PC-3 (cell line): ENCODE measurements at regions not wholly inside any gene's neighbourhood (a gene's known extent, or its start where the extent isn't known, plus 50 kb on each side); places are given as distances from the start of the nearest gene placed in this dataset.

Experiments used
- ATAC-seq: fragments of 200-7000 bp; cut with Tn5 transposase; 2 replicates; pipeline ENCODE4 v1.9.1; 2020; ENCODE audit warnings: mild to moderate bottlenecking, moderate library complexity
- BruUV-seq: library from RNA; stranded (reverse); fragments of 400-500 nt; replicated peaks from 2 replicates; lab custom pipeline; 2021; lab: Mats Ljungman, UMichigan
- CTCF ChIA-PET: fragments of 300-600 bp; sonication (Branson Sonifier 250); formaldehyde crosslinking; loops from one replicate; lab custom pipeline; 2022; ENCODE audit warnings: antibody characterized with exemption; lab: Charles Lee
- POLR2A ChIA-PET: fragments of 300-600 bp; sonication (Branson Sonifier 250); formaldehyde crosslinking; loops from one replicate; lab custom pipeline; 2022; ENCODE audit warnings: antibody characterized with exemption; ENCODE audit not compliant: unreplicated experiment; lab: Charles Lee
- DNase-seq: peaks from one replicate; pipeline ENCODE4 v3.0.0-alpha.2; 2015
- H2AFZ ChIP-seq: fragments of 300-600 bp; sonication (generic); 2 replicates; pipeline ENCODE4 v1.6.0; 2016; ENCODE audit warnings: antibody characterized with exemption, low read length
- H3F3A ChIP-seq: fragments of 300-600 bp; sonication (generic); one replicate; pipeline ENCODE4 v1.6.0; 2017; ENCODE audit warnings: antibody characterized with exemption, low read length, control low read depth, mild to moderate bottlenecking; ENCODE audit not compliant: unreplicated experiment
- H3K27ac ChIP-seq: fragments of 300-600 bp; sonication (generic); 2 replicates; pipeline ENCODE4 v1.5.1; 2016; ENCODE audit warnings: mild to moderate bottlenecking, low read length
- H3K27me3 ChIP-seq: fragments of 300-600 bp; sonication (generic); 2 replicates; pipeline ENCODE4 v1.6.1; 2016; ENCODE audit warnings: low read length, mixed read lengths
- H3K36me3 ChIP-seq: fragments of 300-600 bp; sonication (generic); 2 replicates; pipeline ENCODE4 v1.6.1; 2016; ENCODE audit warnings: low read depth, mixed run types, low read length, mixed read lengths
- H3K4me1 ChIP-seq: fragments of 300-600 bp; sonication (generic); 2 replicates; pipeline ENCODE4 v1.5.1; 2016; ENCODE audit warnings: low read length; ENCODE audit not compliant: insufficient read depth
- H3K4me2 ChIP-seq: fragments of 300-600 bp; sonication (generic); 2 replicates; pipeline ENCODE4 v1.6.0; 2016; ENCODE audit warnings: low read length
- H3K4me3 ChIP-seq: fragments of 300-600 bp; sonication (generic); 2 replicates; pipeline ENCODE4 v1.5.1; 2016; ENCODE audit warnings: mild to moderate bottlenecking, low read length, mixed read lengths
- H3K79me2 ChIP-seq: fragments of 300-600 bp; sonication (generic); 2 replicates; pipeline ENCODE4 v1.6.1; 2017; ENCODE audit warnings: low read length, mixed read lengths
- H3K9ac ChIP-seq: fragments of 300-600 bp; sonication (generic); 2 replicates; pipeline ENCODE4 v1.6.0; 2016; ENCODE audit warnings: mild to moderate bottlenecking, low read length
- H3K9me2 ChIP-seq: fragments of 300-600 bp; sonication (generic); replicated peaks from 2 replicates; pipeline ENCODE4 v1.6.1; 2016; ENCODE audit warnings: mixed run types, low read length, mixed read lengths
- H3K9me3 ChIP-seq: fragments of 300-600 bp; sonication (generic); 2 replicates; pipeline ENCODE4 v1.6.1; 2016; ENCODE audit warnings: low read length, mixed read lengths
- H4K20me1 ChIP-seq: fragments of 300-600 bp; sonication (generic); 2 replicates; pipeline ENCODE4 v1.6.1; 2016; ENCODE audit warnings: low read length, mixed read lengths
- CTCF ChIP-seq: fragments of 300-600 bp; sonication (generic); conservative IDR thresholded peaks from 2 replicates; pipeline ENCODE4 v1.5.1; 2017; ENCODE audit warnings: antibody characterized with exemption, low read depth, mild to moderate bottlenecking, low read length
- EZH2 ChIP-seq: fragments of 300-600 bp; sonication (generic); IDR thresholded peaks from one replicate; pipeline ENCODE4 v1.6.1; 2017; ENCODE audit warnings: antibody characterized with exemption, mild to moderate bottlenecking, low read length; ENCODE audit not compliant: unreplicated experiment
- EZH2phosphoT487 ChIP-seq: fragments of 300-600 bp; sonication (generic); IDR thresholded peaks from 2 replicates; pipeline ENCODE4 v1.6.1; 2018; ENCODE audit warnings: mild to moderate bottlenecking, antibody characterized with exemption, low read length, borderline replicate concordance
- intact Hi-C: fragments of 100-400 bp; cut with micrococcal nuclease; formaldehyde crosslinking; loops from 2 replicates; pipeline ENCODE4 v1.9.0; 2023

GRCh38 chr5:174339130-174339529, 293.6 kb downstream of the NSG2 start:
- H3K9me2 ChIP-seq = no peaks in the 10 kb centered on the region
- no peak overlapping the region for H3K9ac ChIP-seq
- no peaks in the 10 kb centered on the region for H3K79me2 ChIP-seq
- no peak overlapping the region for H3K4me3 ChIP-seq
- H3K27ac ChIP-seq = no peak overlapping the region
- no peak overlapping the region for H3K4me2 ChIP-seq
- no peaks in the 10 kb centered on the region for H4K20me1 ChIP-seq
- no peaks in the 10 kb centered on the region for H3K36me3 ChIP-seq
- H2AFZ ChIP-seq = no peak overlapping the region
- ChIA-PET CTCF (no interaction called here), POLR2A (no interaction called here)
- TF ChIP-seq EZH2 = no peak
- TF ChIP-seq CTCF = no peak
- no peak for TF ChIP-seq EZH2phosphoT487
- DNase-seq (no peak), ATAC-seq (no peak)
- peaks cover 11% of the 10 kb centered on the region; the same call in 1 of the 2 replicates for H3K27me3 ChIP-seq
- peaks cover 28% of the 10 kb centered on the region for H3K4me1 ChIP-seq
- H3K9me3 ChIP-seq = no peaks in the 10 kb centered on the region
- BruUV-seq = no TSS peak
- intact Hi-C loops = no loop called here
- no peaks in the 10 kb centered on the region for H3F3A ChIP-seq

GRCh38 chr5:174340226-174340625, 294.7 kb downstream of the NSG2 start:
- Histone ChIP-seq H3K4me3 (no peak overlapping the region), H3K27ac (no peak overlapping the region), H3K27me3 (peaks cover 13% of the 10 kb centered on the region), H3K36me3 (no peaks in the 10 kb centered on the region), H3K4me2 (no peak overlapping the region), H3F3A (no peaks in the 10 kb centered on the region), H3K79me2 (no peaks in the 10 kb centered on the region), H3K9ac (no peak overlapping the region), H2AFZ (no peak overlapping the region), H3K9me3 (no peaks in the 10 kb centered on the region), H3K9me2 (no peaks in the 10 kb centered on the region), H4K20me1 (no peaks in the 10 kb centered on the region), H3K4me1 (peaks cover 28% of the 10 kb centered on the region)
- POLR2A ChIA-PET = no interaction called here
- no peak for TF ChIP-seq EZH2
- TF ChIP-seq CTCF = no peak
- TF ChIP-seq EZH2phosphoT487 = no peak
- ATAC-seq (no peak), DNase-seq (no peak)
- intact Hi-C loops = no loop called here
- CTCF ChIA-PET = no interaction called here
- no TSS peak for BruUV-seq

- POLR2A ChIA-PET = no interaction called here
- H3K9me2 ChIP-seq = no peaks in the 10 kb centered on the region
- no TSS peak for BruUV-seq
- DNase-seq (no peak), ATAC-seq (no peak)
- no peaks in the 10 kb centered on the region for H3K36me3 ChIP-seq
- H3F3A ChIP-seq = no peaks in the 10 kb centered on the region
- no peaks in the 10 kb centered on the region for H3K79me2 ChIP-seq
- H3K9me3 ChIP-seq = no peaks in the 10 kb centered on the region
- no peak overlapping the region for H3K4me2 ChIP-seq
- peaks cover 8% of the 10 kb centered on the region; the same call in 1 of the 2 replicates for H3K4me1 ChIP-seq
- no peaks in the 10 kb centered on the region for H4K20me1 ChIP-seq
- no peak overlapping the region for H3K4me3 ChIP-seq
- no peak overlapping the region for H2AFZ ChIP-seq
- no peak for TF ChIP-seq CTCF
- no peak for TF ChIP-seq EZH2
- no peak for TF ChIP-seq EZH2phosphoT487
- CTCF ChIA-PET = no interaction called here
- intact Hi-C loops = no loop called here
- no peak overlapping the region for H3K27ac ChIP-seq
- no peak overlapping the region for H3K9ac ChIP-seq
- peaks cover 15% of the 10 kb centered on the region for H3K27me3 ChIP-seq
Measured at GRCh38 chr5:174342696-174343095, 297.2 kb downstream of the NSG2 start.
